ENCODE measurements at regions not wholly inside any gene's neighbourhood (a gene's known extent, or its start where the extent isn't known, plus 50 kb on each side); places are given as distances from the start of the nearest gene placed in this dataset.

GRCh38 chr6:159642995-159643394 lies 50.0 kb downstream of the SOD2 start:
- H3K27me3 ChIP-seq (ENCODE audit: control insufficient read depth, low read length), result no peaks in the 10 kb centered on the region; the same call in none of the 2 replicates
- no peaks in the 10 kb centered on the region for H4K20me1 ChIP-seq (ENCODE audit: control insufficient read depth, insufficient read depth, low read depth, low read length)
- no peaks in the 10 kb centered on the region for H3F3A ChIP-seq (ENCODE audit: control insufficient read depth, insufficient read depth)
- no peak overlapping the region for H3K4me2 ChIP-seq (ENCODE audit: low read length)
- no peaks in the 10 kb centered on the region for H3K36me3 ChIP-seq (ENCODE audit: control insufficient read depth, low read length)
- H3K4me3 ChIP-seq (ENCODE audit: low read length), result no peak overlapping the region
- TF ChIP-seq CTCF (IDR thresholded peaks at IDR 0.05; ENCODE audit: low read depth, low read length, poor library complexity, severe bottlenecking), result no peak
- no peak for TF ChIP-seq EZH2phosphoT487 (IDR thresholded peaks at IDR 0.05; ENCODE audit: borderline replicate concordance, low read length)
- no peak overlapping the region for H3K27ac ChIP-seq (ENCODE audit: low read depth, low read length)
- no peaks in the 10 kb centered on the region for H3K9me3 ChIP-seq (ENCODE audit: control insufficient read depth, insufficient read depth, low read length)
- no peaks in the 10 kb centered on the region for H3K9me2 ChIP-seq (replicated peaks; ENCODE audit: control insufficient read depth, low read length)
- H3K79me2 ChIP-seq (ENCODE audit: control insufficient read depth, low read length), result no peaks in the 10 kb centered on the region
- no peaks in the 10 kb centered on the region for H3K4me1 ChIP-seq (ENCODE audit: control insufficient read depth, low read length)

- Histone ChIP-seq H3F3A (ENCODE audit: control insufficient read depth, insufficient read depth) (no peaks in the 10 kb centered on the region), H4K20me1 (ENCODE audit: control insufficient read depth, insufficient read depth, low read depth, low read length) (no peaks in the 10 kb centered on the region), H3K4me1 (ENCODE audit: control insufficient read depth, low read length) (no peaks in the 10 kb centered on the region), H3K79me2 (ENCODE audit: control insufficient read depth, low read length) (no peaks in the 10 kb centered on the region), H3K4me2 (ENCODE audit: low read length) (no peak overlapping the region), H3K27ac (ENCODE audit: low read depth, low read length) (no peak overlapping the region), H3K36me3 (ENCODE audit: control insufficient read depth, low read length) (no peaks in the 10 kb centered on the region), H3K4me3 (ENCODE audit: low read length) (no peak overlapping the region), H3K27me3 (ENCODE audit: control insufficient read depth, low read length) (no peaks in the 10 kb centered on the region; the same call in none of the 2 replicates), H3K9me2 (replicated peaks; ENCODE audit: control insufficient read depth, low read length) (no peaks in the 10 kb centered on the region), H3K9me3 (ENCODE audit: control insufficient read depth, insufficient read depth, low read length) (no peaks in the 10 kb centered on the region)
- TF ChIP-seq EZH2phosphoT487 (IDR thresholded peaks at IDR 0.05; ENCODE audit: borderline replicate concordance, low read length), result no peak
Observed at GRCh38 chr6:159642481-159642880, 50.6 kb downstream of the SOD2 start.

- Histone ChIP-seq H3K27ac (ENCODE audit: low read depth, low read length) (no peak overlapping the region), H3K4me1 (ENCODE audit: control insufficient read depth, low read length) (no peaks in the 10 kb centered on the region), H3K9me3 (ENCODE audit: control insufficient read depth, insufficient read depth, low read length) (no peaks in the 10 kb centered on the region), H3K9me2 (replicated peaks; ENCODE audit: control insufficient read depth, low read length) (no peaks in the 10 kb centered on the region), H3K4me3 (ENCODE audit: low read length) (no peak overlapping the region), H3K27me3 (ENCODE audit: control insufficient read depth, low read length) (no peaks in the 10 kb centered on the region; the same call in none of the 2 replicates), H3K4me2 (ENCODE audit: low read length) (no peak overlapping the region), H3K36me3 (ENCODE audit: control insufficient read depth, low read length) (no peaks in the 10 kb centered on the region), H3K79me2 (ENCODE audit: control insufficient read depth, low read length) (no peaks in the 10 kb centered on the region), H3F3A (ENCODE audit: control insufficient read depth, insufficient read depth) (no peaks in the 10 kb centered on the region), H4K20me1 (ENCODE audit: control insufficient read depth, insufficient read depth, low read depth, low read length) (no peaks in the 10 kb centered on the region)
- TF ChIP-seq EZH2phosphoT487 (IDR thresholded peaks at IDR 0.05; ENCODE audit: borderline replicate concordance, low read length), result no peak
- TF ChIP-seq CTCF (IDR thresholded peaks at IDR 0.05; ENCODE audit: low read depth, low read length, poor library complexity, severe bottlenecking), result no peak
Observed at GRCh38 chr6:159640722-159641482, 52.1 kb downstream of the SOD2 start.

DNA sequence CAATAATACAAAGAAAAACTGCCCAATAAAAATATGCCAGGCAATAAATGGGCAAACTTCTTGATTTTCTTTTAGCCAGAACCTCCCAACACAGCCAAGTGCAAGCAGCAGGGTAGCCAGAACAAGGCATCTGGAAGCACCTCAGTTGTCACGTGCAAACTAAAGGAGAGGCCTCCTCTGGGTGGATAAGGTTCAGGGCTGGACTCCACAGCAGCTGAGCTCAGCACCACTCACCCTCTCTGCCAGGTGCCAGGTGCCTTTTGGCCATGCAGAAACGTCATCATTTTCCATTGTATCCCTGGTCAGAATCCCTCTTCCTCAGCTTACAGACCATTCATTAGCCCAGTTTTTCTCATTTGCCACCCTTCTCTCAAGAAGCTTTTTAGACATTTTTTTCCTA lies 52.7 kb downstream of the SOD2 start:
- H3K4me3 ChIP-seq (ENCODE audit: low read length), result no peak overlapping the region
- no peak for TF ChIP-seq CTCF (IDR thresholded peaks at IDR 0.05; ENCODE audit: low read depth, low read length, poor library complexity, severe bottlenecking)
- TF ChIP-seq EZH2phosphoT487 (IDR thresholded peaks at IDR 0.05; ENCODE audit: borderline replicate concordance, low read length), result no peak

More for the DNA sequence above, 52.7 kb downstream of the SOD2 start:
- H3K36me3 ChIP-seq (ENCODE audit: control insufficient read depth, low read length), result no peaks in the 10 kb centered on the region
- no peaks in the 10 kb centered on the region for H3K79me2 ChIP-seq (ENCODE audit: control insufficient read depth, low read length)
- H3K27ac ChIP-seq (ENCODE audit: low read depth, low read length), result no peak overlapping the region
- no peak overlapping the region for H3K4me2 ChIP-seq (ENCODE audit: low read length)
- H3K27me3 ChIP-seq (ENCODE audit: control insufficient read depth, low read length), result no peaks in the 10 kb centered on the region; the same call in none of the 2 replicates
- H4K20me1 ChIP-seq (ENCODE audit: control insufficient read depth, insufficient read depth, low read depth, low read length), result no peaks in the 10 kb centered on the region
- H3F3A ChIP-seq (ENCODE audit: control insufficient read depth, insufficient read depth), result no peaks in the 10 kb centered on the region
- no peaks in the 10 kb centered on the region for H3K4me1 ChIP-seq (ENCODE audit: control insufficient read depth, low read length)
- H3K9me2 ChIP-seq (replicated peaks; ENCODE audit: control insufficient read depth, low read length), result no peaks in the 10 kb centered on the region
- no peaks in the 10 kb centered on the region for H3K9me3 ChIP-seq (ENCODE audit: control insufficient read depth, insufficient read depth, low read length)
